NCI-H446 treated with DMSO at 0.1 percent for 48 hours (cell line): ENCODE measurements at regions not wholly inside any gene's neighbourhood (a gene's known extent, or its start where the extent isn't known, plus 50 kb on each side); places are given as distances from the start of the nearest gene placed in this dataset.
"Not testable (repeated sequence)": the region's sequence is repeated elsewhere in the genome, so short reads cannot be mapped to it uniquely, and the experiment has no call there.

Experiments used
- DNase-seq: peaks from one replicate; lab custom pipeline; 2025; lab: John Stamatoyannopoulos, UW

- no peak for DNase-seq
Measured at GRCh38 chr2:235219048-235219447, 267.2 kb downstream of the SH3BP4 start.

DNA sequence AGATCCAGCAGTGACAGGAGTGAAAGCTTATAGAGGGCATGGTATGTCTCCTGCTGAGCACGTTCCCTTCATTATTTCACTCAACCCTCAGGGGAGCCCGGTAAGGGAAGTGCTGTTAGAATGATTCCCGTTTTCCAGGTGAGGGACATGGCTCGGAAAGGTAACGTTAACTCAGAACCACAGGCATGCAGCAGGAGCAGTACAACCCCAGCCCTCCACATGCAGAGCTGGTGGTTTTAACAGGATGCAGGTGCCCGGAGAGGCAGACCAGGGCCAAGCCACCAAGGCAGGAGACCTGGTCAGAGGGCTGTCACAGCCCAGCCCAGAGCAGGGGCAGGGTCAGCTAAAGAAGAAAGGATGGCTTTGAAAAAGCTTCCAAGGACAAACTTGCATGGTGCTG is 268.5 kb downstream of the SH3BP4 start:
- DNase-seq: no peak

DNA sequence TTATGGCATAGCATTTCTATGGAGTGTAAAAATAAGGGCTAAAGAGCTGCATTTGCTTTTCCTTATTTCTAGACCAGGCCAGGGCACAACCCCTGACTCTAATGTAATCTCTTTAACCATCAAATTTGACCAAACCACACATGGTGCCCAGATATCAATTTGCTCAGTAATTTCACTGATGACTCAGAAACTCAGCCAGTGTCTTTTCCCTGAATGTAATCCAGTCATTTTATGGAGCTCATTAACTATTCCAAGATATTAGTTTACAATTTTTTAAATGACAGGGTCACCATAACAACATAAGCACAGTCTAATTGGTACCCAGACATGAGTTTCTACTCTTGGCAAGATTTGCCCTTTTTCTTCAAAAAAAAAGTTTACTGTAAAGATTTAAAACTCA is 270.8 kb upstream of the AGAP1 start:
- no peak for DNase-seq

DNA sequence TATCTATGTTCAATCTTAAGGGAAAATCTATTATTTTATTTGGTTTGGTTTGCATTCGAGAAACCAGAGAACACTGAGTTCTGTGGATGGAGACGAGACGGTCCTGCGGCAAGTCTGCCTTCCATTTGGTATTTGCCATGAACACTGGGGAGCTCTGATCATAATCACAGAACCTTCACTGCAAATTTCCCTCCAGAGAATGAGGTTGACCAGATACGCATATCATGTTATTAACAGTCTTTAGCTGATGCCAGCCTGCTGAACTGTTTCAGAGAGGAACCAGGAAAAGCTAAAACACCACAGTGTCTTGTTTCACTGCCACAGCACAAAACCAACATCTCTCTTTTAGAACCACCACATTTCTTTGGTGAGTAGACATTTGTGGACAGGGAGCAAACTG is 269.4 kb upstream of the AGAP1 start:
- no peak for DNase-seq

- no peak for DNase-seq
Measured at GRCh38 chr2:235225261-235225660, 268.6 kb upstream of the AGAP1 start.

GRCh38 chr2:235227590-235227989 is 266.3 kb upstream of the AGAP1 start:
- no peak for DNase-seq

GRCh38 chr2:235228422-235228821 is 265.4 kb upstream of the AGAP1 start:
- not testable (repeated sequence) for DNase-seq

- DNase-seq: no peak
Measured at GRCh38 chr2:235229236-235229635, 264.6 kb upstream of the AGAP1 start.

DNA sequence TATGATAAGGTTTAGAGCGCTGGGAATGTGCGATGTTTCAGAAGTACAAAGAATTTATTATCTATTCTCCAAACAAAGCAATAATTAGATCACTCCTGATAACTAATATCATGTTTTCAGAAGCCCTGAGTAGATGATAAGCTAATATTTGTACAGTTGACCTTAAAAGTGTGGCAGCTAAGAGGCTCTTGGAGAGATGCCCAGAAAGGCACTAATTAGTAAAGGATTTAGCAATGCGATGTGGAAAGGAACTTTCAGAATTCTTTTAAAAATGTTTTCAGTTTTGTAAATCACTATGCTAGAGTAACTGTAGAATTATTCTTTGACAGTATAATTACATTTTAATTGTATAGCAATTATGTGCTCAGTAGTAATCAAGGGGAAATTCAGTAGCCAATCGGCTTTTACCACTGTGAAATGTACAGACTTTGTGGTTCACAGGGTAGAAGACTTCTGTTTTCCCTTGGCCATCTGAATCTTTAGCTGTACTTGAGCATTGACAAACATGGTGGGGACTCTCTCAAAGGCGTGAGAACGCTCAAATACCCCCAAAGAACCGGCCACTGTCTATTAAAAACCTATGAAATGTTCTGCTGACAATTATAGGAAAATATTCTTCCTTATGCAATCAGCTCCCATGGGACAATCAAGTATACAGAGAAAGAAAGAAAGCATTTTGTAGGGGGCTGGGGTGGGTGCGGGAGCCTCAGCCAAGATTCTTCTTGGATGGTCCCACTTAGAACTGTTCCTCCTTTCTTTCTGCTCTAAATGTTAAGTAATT is 262.8 kb upstream of the AGAP1 start:
- DNase-seq: no peak

DNA sequence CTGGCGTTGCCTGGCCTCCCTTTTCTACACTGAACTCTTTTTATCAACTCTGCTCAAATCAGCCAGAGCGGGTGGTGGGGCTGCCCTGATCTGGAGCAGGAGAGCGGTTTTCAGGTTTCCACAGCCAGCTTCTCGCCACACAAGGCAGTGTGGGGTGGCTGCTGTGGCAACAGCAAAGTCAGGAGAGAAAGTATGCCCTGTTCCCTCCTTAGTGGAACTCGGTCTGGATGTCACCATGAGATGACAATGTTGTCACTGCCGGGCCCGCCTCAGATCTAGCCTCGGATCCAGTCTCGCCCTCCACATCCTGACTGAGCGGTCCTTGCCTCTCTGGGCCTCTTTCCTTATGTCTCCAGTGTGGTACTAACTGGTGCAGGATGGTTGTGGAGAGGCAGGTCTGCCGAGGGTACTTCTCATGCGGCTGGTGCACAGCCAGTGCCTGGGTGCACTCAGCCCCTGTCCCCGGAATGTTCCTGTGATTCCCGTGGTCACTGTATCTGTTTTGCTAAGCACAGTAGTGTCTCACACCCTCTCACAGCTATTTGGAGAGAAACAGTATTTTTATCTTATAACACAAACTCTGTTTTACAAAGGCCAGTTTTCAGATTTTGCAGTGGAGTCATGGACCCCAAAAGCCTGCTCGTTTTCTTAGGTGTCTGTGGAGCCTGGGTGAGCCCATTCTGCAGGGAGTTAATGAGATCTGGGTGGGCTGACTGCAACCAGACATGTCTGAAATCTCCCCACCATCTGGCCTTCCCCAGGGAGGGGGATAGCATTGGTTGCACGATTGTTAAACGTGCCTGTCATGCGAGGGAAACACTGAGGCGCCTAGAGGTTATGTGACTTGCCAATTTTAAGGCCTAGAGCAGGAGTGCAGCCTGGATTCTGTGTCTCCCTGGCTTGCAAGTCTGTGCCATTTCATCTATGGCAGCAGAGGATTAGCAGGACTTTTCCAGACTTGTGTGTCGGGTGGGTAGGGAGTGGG is 261.1 kb upstream of the AGAP1 start:
- DNase-seq: no peak

- no peak for DNase-seq
Measured at GRCh38 chr2:235234736-235235135, 259.1 kb upstream of the AGAP1 start.

- DNase-seq: no peak
Measured at GRCh38 chr2:235235977-235236767, 257.7 kb upstream of the AGAP1 start.

- no peak for DNase-seq
Measured at GRCh38 chr2:235238537-235238936, 255.3 kb upstream of the AGAP1 start.

- no peak for DNase-seq
Measured at GRCh38 chr2:235240574-235240973, 253.3 kb upstream of the AGAP1 start.

- DNase-seq: no peak
Measured at GRCh38 chr2:235244255-235245220, 249.3 kb upstream of the AGAP1 start.

- DNase-seq: no peak
Measured at GRCh38 chr2:235247001-235247400, 246.8 kb upstream of the AGAP1 start.

GRCh38 chr2:235255693-235256092 is 238.2 kb upstream of the AGAP1 start:
- no peak for DNase-seq

DNA sequence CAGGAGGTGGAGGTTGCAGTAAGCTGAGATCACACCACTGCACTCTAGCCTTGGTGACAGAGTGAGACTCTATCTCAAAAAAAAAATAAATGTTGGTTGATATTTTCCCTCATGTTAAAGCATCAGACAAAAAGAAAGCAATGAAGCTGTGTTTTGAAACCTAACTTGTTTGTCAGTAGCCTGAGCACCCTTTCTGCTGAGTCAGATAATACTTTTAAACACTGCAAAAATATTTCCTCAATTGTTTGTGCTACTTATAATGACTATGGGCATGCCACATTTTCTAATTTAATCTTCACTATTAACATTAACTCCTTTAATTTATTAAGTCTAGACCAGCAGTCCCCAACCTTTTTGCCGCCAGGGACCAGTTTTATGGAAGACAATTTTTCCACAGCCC is 236.3 kb upstream of the AGAP1 start:
- DNase-seq: no peak

GRCh38 chr2:235262750-235263149 is 231.1 kb upstream of the AGAP1 start:
- DNase-seq: no peak

DNA sequence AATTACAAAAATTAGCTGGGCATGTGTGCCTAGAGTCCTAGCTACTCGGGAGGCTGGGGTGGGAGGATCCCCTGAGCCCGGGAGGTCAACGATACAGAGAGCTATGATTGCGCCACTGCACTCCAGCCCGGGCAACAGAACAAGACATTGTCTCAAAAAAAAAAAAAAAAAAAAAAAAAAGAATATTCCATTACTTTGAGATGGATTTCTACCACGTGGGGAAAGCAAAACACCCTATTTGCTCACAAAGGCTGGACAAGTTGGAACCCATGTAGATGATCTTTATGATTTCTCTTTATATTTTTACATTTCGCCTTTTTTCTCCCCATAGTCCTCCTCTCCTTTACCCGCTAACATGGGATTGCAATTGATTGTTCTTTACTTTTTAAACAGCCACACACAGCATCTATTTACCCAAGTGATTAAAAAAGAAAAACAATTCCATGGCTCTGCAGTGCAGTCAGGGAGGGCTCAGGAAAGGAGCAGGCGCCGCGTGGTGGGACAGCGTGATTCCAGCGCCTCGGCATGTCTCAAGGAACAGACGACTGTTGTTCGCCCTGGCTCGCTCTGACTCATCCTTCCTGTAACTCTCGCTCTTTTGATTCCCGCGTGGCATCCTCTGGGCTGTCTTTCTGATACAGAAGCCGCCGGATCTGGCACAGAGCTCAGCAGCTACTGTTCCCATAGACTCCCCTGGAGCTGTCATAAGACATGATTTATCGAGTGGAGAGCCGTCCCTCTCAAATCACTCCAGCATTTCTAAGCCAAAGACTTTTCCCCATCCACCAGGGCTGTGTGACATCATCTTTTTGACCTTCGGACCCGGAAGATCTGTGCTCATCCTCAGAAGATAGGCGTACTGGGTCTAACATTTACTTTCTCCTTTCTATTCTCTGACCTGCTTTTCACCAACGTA is 230.4 kb upstream of the AGAP1 start:
- DNase-seq: no peak
